Spinal cord (tissue), 9 donors: ENCODE measurements at regions not wholly inside any gene's neighbourhood (a gene's known extent, or its start where the extent isn't known, plus 50 kb on each side); places are given as distances from the start of the nearest gene placed in this dataset.

Experiments used
- DNase-seq, 6 donors: peaks; one replicate each; pipeline versions ENCODE4 v3.0.0 to v3.0.0-alpha.2; 2013 to 2015; ENCODE audit warnings: low spot score in 6 of 6, low read depth in 4 of 6
- H3K27ac ChIP-seq: one replicate; pipeline ENCODE4 v1.5.1; 2013; ENCODE audit warnings: low read depth, low read length, control low read depth
- H3K27me3 ChIP-seq: one replicate; pipeline ENCODE4 v1.6.1; 2013; ENCODE audit warnings: low read length; ENCODE audit not compliant: control insufficient read depth, insufficient read depth
- H3K36me3 ChIP-seq: one replicate; pipeline ENCODE4 v1.6.1; 2013; ENCODE audit warnings: low read length; ENCODE audit not compliant: control insufficient read depth, insufficient read depth
- H3K4me1 ChIP-seq: one replicate; pipeline ENCODE4 v1.6.1; 2013; ENCODE audit warnings: low read length; ENCODE audit not compliant: control insufficient read depth, insufficient read depth
- H3K4me3 ChIP-seq: one replicate; pipeline ENCODE4 v1.5.1; 2013; ENCODE audit warnings: low read depth, low read length, control low read depth
- H3K9me3 ChIP-seq: one replicate; pipeline ENCODE4 v1.6.1; 2013; ENCODE audit warnings: low read length; ENCODE audit not compliant: control insufficient read depth, insufficient read depth
- WGBS: methylation state at CpG from one replicate; pipeline ENCODE4 v1.1.5; 2013; ENCODE audit warnings: missing lambda C conversion rate; ENCODE audit not compliant: insufficient coverage; 5-methylcytosine and 5-hydroxymethylcytosine counted together
- donor health status: healthy.

DNA sequence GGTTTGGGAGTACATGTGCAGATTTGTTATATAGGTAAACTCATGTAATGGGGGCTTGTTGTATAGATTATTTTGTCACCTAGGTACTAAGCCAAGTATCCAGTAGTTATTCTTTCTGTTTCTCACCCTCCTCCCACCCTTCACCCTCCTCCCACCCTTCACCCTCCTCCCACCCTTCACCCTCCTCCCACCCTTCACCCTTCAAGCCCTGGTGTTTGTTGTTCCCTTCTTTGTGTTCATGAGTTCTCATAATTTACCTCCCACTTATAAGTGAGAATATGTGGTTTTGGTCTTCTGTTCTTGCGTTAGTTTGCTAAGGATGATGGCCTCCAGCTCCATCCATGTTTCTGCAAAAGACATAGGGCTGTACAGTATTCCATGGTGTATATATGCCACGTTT, 58.7 kb upstream of the OR10AD1 start:
- H3K27me3 ChIP-seq = no peaks in the 10 kb centered on the region
- H3K4me1 ChIP-seq = no peaks in the 10 kb centered on the region
- no peaks in the 10 kb centered on the region for H3K9me3 ChIP-seq
- DNase-seq = no peak
- WGBS = no CpG with 5 or more reads among the region's 2 CpGs
- no peak overlapping the region for H3K27ac ChIP-seq
- no peaks in the 10 kb centered on the region for H3K36me3 ChIP-seq
- no peak overlapping the region for H3K4me3 ChIP-seq
